ENCODE measurements at regions not wholly inside any gene's neighbourhood (a gene's known extent, or its start where the extent isn't known, plus 50 kb on each side); places are given as distances from the start of the nearest gene placed in this dataset.
A peak's percentile ranks its signal among the peaks of the same experiment; 100 is the strongest.

DNA sequence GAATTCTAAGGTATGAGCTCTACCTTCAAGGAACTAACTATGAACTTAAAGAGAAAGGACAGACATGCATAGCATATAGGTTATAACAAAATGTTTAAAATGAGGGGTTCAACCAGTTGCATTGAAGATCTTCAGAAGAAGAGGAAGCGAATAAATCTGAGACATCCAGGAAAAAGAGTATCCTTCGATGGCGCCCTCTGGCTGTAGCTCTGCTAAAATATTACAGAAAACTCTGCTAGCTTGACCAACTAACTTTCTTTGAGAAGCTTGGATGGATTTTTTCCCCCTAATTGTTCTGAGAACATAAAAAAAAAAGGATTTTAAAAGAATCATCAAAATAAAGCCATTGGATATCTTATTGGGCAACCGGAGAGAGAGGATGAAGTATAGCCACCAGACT, 659.9 kb upstream of the SOX9 start:
- H2AK5ac ChIP-seq (ENCODE audit: low read depth, low read length): no peak overlapping the region
- intact Hi-C loops (cut with micrococcal nuclease): loop anchor here (1.0 to 10.0 kb wide), 4 partner anchors 126 to 694 kb away; no protein-coding TSS in a partner anchor
- H3K4me3 ChIP-seq (ENCODE audit: insufficient read depth, low read depth, low read length): no peak overlapping the region
- no peak overlapping the region for H4K5ac ChIP-seq (ENCODE audit: low read depth, low read length)
- ChIA-PET POLR2A (ENCODE audit: unreplicated experiment) (no interaction called here), CTCF (interaction anchor here (0.6 to 2.4 kb wide), 9 partner anchors 13 to 694 kb away, joined by 3 to 15 read pairs (median 4); no protein-coding TSS in a partner anchor)
- TF ChIP-seq CEBPB (IDR thresholded peaks at IDR 0.05; ENCODE audit: low read depth, low read length): no peak
- TF ChIP-seq SMC3 (IDR thresholded peaks at IDR 0.05; ENCODE audit: low read depth, low read length): peak; percentile 79
- no peak for TF ChIP-seq FOS (IDR thresholded peaks at IDR 0.05; ENCODE audit: low read depth, low read length)
- TF ChIP-seq MAZ (IDR thresholded peaks at IDR 0.05; ENCODE audit: borderline replicate concordance, low read depth, low read length): no peak
- TF ChIP-seq ELK1 (IDR thresholded peaks at IDR 0.05; ENCODE audit: borderline replicate concordance, low read depth, low read length): no peak
- TF ChIP-seq RFX5 (IDR thresholded peaks at IDR 0.05; ENCODE audit: low read depth, low read length): no peak
- TF ChIP-seq RAD21 (IDR thresholded peaks at IDR 0.05; ENCODE audit: low read length): peak; percentile 63
- no peak for TF ChIP-seq RCOR1 (IDR thresholded peaks at IDR 0.05; ENCODE audit: insufficient replicate concordance, low read length)
- peak; percentile 53 for TF ChIP-seq CTCF (conservative IDR thresholded peaks at IDR 0.05; ENCODE audit: low read depth, low read length)
- H4K8ac ChIP-seq (ENCODE audit: low read depth in 2 of 2, low read length in 2 of 2): no peak overlapping the region
- no TSS peak for BruUV-seq (replicated peaks)
- H2AK9ac ChIP-seq (replicated peaks; ENCODE audit: low read depth, low read length, poor library complexity): no peak overlapping the region
- peak overlapping the region; percentile 35; the same call in 1 of the 3 replicates for H2BK15ac ChIP-seq (ENCODE audit: low read depth, low read length)
- H3K27ac ChIP-seq (ENCODE audit: insufficient read depth, low read length): no peak overlapping the region
- H3K4me1 ChIP-seq (ENCODE audit: control insufficient read depth, insufficient read depth, low read length): no peaks in the 10 kb centered on the region
- no peaks in the 10 kb centered on the region for H3K36me3 ChIP-seq (ENCODE audit: control insufficient read depth, insufficient read depth, low read length)
- H3K18ac ChIP-seq (ENCODE audit: low read depth, low read length): no peak overlapping the region
- no peak overlapping the region for H3K4ac ChIP-seq (ENCODE audit: low read depth, low read length)
- no peak for ATAC-seq (ENCODE audit: low read depth)
- H2BK120ac ChIP-seq (ENCODE audit: low read depth, low read length): no peak overlapping the region; the same call in 1 of the 2 replicates
- 0 out of 2 replicates have a peak overlapping the region, but pooled peaks have one; percentile 35 for H2BK20ac ChIP-seq (ENCODE audit: low read depth, low read length)
- DNase-seq: peak; percentile 43
- H2BK5ac ChIP-seq (ENCODE audit: low read depth, low read length, poor library complexity, severe bottlenecking): no peak overlapping the region
- H2AFZ ChIP-seq (replicated peaks; ENCODE audit: low read length, poor library complexity): no peak overlapping the region
- in situ Hi-C loops (cut with MboI; ENCODE audit: low sequenced_read_pairs): loop anchor here (10.0 to 25.0 kb wide), 3 partner anchors 226 to 674 kb away; no protein-coding TSS in a partner anchor
- no peaks in the 10 kb centered on the region for H3K9me1 ChIP-seq (ENCODE audit: insufficient read depth, low read length)
- dilution Hi-C loops (cut with HindIII; ENCODE audit: low sequenced_read_pairs, unreplicated experiment): no loop called here
- no peak overlapping the region for H3K9ac ChIP-seq (ENCODE audit: low read depth, low read length)
- 90% methylated on average over 1 of the region's 4 CpGs; no CpG with 5 or more reads in 1 of the 2 experiments for WGBS, 2 experiments (ENCODE audit: extremely low coverage in 2 of 2, insufficient read length in 1 of 2)
- no peak overlapping the region for H3K56ac ChIP-seq (ENCODE audit: extremely low read depth, insufficient read depth, low read length)
- H3K23ac ChIP-seq (ENCODE audit: low read depth, low read length): no peak overlapping the region
- no peak overlapping the region for H3K4me2 ChIP-seq (ENCODE audit: low read depth, low read length)
- H4K20me1 ChIP-seq (ENCODE audit: insufficient read depth, low read length): no peaks in the 10 kb centered on the region
- no peak overlapping the region; the same call in 1 of the 2 replicates for H3K14ac ChIP-seq (replicated peaks; ENCODE audit: low read depth, low read length)
- no peak overlapping the region for H4K91ac ChIP-seq (ENCODE audit: insufficient read depth, low read depth, low read length)
- H3K79me1 ChIP-seq (ENCODE audit: low read depth in 1 of 2, low read length in 2 of 2): no peaks in the 10 kb centered on the region
- H3K27me3 ChIP-seq (ENCODE audit: control insufficient read depth, insufficient read depth, low read length): no peaks in the 10 kb centered on the region
- no peaks in the 10 kb centered on the region for H3K9me3 ChIP-seq (ENCODE audit: control insufficient read depth, insufficient read depth, low read length)

Data from IMR-90 (cell line).